HFFc6 (cell line): ENCODE measurements at regions not wholly inside any gene's neighbourhood (a gene's known extent, or its start where the extent isn't known, plus 50 kb on each side); places are given as distances from the start of the nearest gene placed in this dataset.

Experiments
- DNase-seq: peaks from one replicate; pipeline ENCODE4 v3.0.0-alpha.2; 2018
- H3K27ac Mint-ChIP-seq: 2 replicates; pipeline ENCODE4 v1.8.0; 2020; ENCODE audit warnings: mild to moderate bottlenecking, mixed read lengths
- H3K27me3 Mint-ChIP-seq: 2 replicates; pipeline ENCODE4 v1.8.0; 2021; ENCODE audit warnings: mild to moderate bottlenecking, moderate library complexity, mixed read lengths; ENCODE audit not compliant: insufficient read depth
- H3K36me3 Mint-ChIP-seq: 2 replicates; pipeline ENCODE4 v1.8.0; 2021; ENCODE audit warnings: low read depth, mixed read lengths
- H3K4me1 Mint-ChIP-seq: 2 replicates; pipeline ENCODE4 v1.8.0; 2020; ENCODE audit warnings: low read depth, mixed read lengths
- H3K4me3 Mint-ChIP-seq: 2 replicates; pipeline ENCODE4 v1.8.0; 2020; ENCODE audit warnings: mild to moderate bottlenecking, moderate library complexity, mixed read lengths
- H3K9me3 Mint-ChIP-seq: 2 replicates; pipeline ENCODE4 v1.8.0; 2020; ENCODE audit warnings: mild to moderate bottlenecking, mixed read lengths
- CTCF ChIP-seq: fragments of 200-600 bp; sonication (generic); IDR thresholded peaks from 2 replicates; pipeline ENCODE4 v1.5.0; 2021; ENCODE audit warnings: antibody characterized with exemption, mild to moderate bottlenecking

DNA sequence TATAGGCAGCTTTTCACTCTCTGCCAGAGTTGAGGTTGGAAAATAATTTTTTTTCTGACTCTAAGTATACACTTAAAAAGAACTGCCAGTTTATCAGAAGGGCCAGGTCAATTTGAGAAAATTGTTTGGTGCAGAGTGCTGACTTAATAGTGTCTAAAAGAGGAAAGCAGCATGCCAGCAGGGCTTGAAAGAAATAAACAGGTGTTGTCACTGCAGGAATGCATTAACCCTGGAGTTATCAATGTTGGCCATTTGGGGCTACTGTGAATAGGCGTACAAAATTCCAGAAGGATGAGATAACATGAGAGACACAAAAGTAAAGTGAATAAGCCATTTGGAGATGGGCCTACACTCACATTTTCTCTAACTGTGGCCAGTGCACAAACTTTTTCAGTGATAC lies 220.6 kb upstream of the PLD5 start:
- no peak for DNase-seq
- Mint-ChIP-seq H3K4me3 (no peak overlapping the region), H3K4me1 (no peaks in the 10 kb centered on the region), H3K9me3 (peaks cover 61% of the 10 kb centered on the region), H3K27me3 (no peaks in the 10 kb centered on the region), H3K27ac (no peak overlapping the region), H3K36me3 (no peaks in the 10 kb centered on the region; the same call in 1 of the 2 replicates)
- no peak for TF ChIP-seq CTCF

DNA sequence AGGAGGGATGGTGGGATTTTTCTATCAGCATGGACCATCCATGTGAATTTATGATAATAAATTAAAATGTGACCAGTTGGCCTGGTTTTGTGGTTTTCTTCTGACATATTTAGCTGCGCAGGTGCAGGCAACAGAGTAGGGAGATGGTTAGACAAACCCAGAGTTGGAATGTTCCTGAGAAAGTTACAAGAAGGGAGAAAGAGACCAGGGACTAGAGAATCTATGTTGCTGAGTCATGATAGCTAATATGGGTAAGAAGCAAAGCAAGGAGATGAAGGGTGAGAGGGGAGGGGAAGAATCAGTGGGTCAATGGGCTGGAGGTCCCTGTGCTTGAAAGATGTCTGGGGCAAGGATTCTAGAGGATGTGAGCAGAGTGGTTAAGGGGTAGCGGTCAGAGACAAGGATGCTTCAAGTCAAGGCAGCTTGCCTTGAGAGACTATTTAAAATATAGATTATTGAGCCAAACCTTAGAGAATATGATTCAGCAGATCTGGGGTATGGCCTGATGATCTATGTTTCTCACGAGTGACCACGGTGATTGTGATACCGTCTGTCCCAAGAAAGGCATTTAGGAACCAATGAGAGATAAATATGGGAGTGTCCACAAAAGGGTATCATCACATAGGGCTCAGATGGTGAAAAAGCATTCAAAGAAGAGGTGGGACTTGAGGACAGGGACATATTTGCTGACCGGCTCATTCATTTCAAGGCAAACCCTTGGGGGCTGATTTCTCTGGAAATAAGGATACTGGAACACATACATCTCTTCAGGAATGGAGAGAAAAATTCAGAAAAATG lies 219.7 kb upstream of the PLD5 start:
- Mint-ChIP-seq H3K27me3 (no peaks in the 10 kb centered on the region), H3K27ac (no peak overlapping the region), H3K4me1 (no peaks in the 10 kb centered on the region), H3K9me3 (peaks cover 61% of the 10 kb centered on the region), H3K36me3 (no peaks in the 10 kb centered on the region; the same call in 1 of the 2 replicates), H3K4me3 (no peak overlapping the region)
- no peak for TF ChIP-seq CTCF
- DNase-seq, result no peak

- no peaks in the 10 kb centered on the region; the same call in 1 of the 2 replicates for H3K36me3 Mint-ChIP-seq
- TF ChIP-seq CTCF, result no peak
These were observed 214.5 kb upstream of the PLD5 start for GRCh38 chr1:242738702-242739645.

GRCh38 chr1:242736611-242737010 lies 212.1 kb upstream of the PLD5 start:
- no peak for DNase-seq

More at GRCh38 chr1:242738702-242739645, 214.5 kb upstream of the PLD5 start:
- no peak overlapping the region for H3K4me3 Mint-ChIP-seq
- peaks cover 45% of the 10 kb centered on the region for H3K9me3 Mint-ChIP-seq
- no peaks in the 10 kb centered on the region for H3K27me3 Mint-ChIP-seq
- no peaks in the 10 kb centered on the region for H3K4me1 Mint-ChIP-seq
- no peak for DNase-seq
- no peak overlapping the region for H3K27ac Mint-ChIP-seq

More at GRCh38 chr1:242736611-242737010, 212.1 kb upstream of the PLD5 start:
- peaks cover 44% of the 10 kb centered on the region for H3K9me3 Mint-ChIP-seq
- peaks cover 1% of the 10 kb centered on the region; the same call in 1 of the 2 replicates for H3K27me3 Mint-ChIP-seq
- no peak overlapping the region for H3K27ac Mint-ChIP-seq
- no peaks in the 10 kb centered on the region for H3K36me3 Mint-ChIP-seq
- no peak for TF ChIP-seq CTCF
- no peaks in the 10 kb centered on the region for H3K4me1 Mint-ChIP-seq
- H3K4me3 Mint-ChIP-seq, result no peak overlapping the region
